Panc1 (cell line): ENCODE measurements at regions not wholly inside any gene's neighbourhood (a gene's known extent, or its start where the extent isn't known, plus 50 kb on each side); places are given as distances from the start of the nearest gene placed in this dataset.

ENCODE experiments used
- CTCF ChIP-seq: fragments of 450-650 bp; IDR thresholded peaks from 2 replicates; pipeline ENCODE4 v1.5.1; 2017; ENCODE audit warnings: mild to moderate bottlenecking
- POLR2AphosphoS5 ChIP-seq: IDR thresholded peaks from 2 replicates; pipeline ENCODE4 v1.6.1; 2012; ENCODE audit warnings: mild to moderate bottlenecking, low read depth, low read length, moderate library complexity

DNA sequence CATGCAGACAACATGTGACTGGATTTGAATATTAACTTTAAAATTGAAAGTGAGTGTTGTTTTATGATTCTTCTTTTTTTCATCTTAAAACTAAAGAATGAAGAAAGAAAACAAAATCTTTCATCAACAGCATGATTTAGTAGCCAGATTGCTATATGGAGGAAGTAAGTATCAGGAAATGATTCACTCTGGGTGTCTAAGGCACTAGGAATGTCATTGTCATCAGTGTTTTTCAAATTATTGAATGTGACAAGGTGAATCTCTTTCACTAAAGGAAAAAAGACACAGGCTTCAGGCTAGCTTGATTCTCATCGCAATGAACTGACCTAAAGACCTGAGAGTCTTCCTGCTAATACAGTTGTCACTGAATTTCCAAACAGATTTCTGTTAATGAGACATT, 430.1 kb downstream of the FBXO15 start:
- TF ChIP-seq CTCF, result no peak
- TF ChIP-seq POLR2AphosphoS5, result no peak
